Peyer's patch (tissue), 4 donors: ENCODE measurements at regions not wholly inside any gene's neighbourhood (a gene's known extent, or its start where the extent isn't known, plus 50 kb on each side); places are given as distances from the start of the nearest gene placed in this dataset.
"Not testable (repeated sequence)": the region's sequence is repeated elsewhere in the genome, so short reads cannot be mapped to it uniquely, and the experiment has no call there.

ENCODE experiments used
- DNase-seq, 3 donors: peaks; one replicate each; pipeline ENCODE4 v3.0.0-alpha.2; 2017 to 2019
- H3K27ac ChIP-seq, 4 donors: fragments of 200-600 bp; sonication (generic); one replicate each; pipeline ENCODE4 v1.5.1; 2016 to 2019
- H3K27me3 ChIP-seq, 2 donors: fragments of 200-600 bp; sonication (generic); one replicate each; pipeline ENCODE4 v1.5.1; 2019
- H3K36me3 ChIP-seq, 3 donors: fragments of 200-600 bp; sonication (generic); one replicate each; pipeline ENCODE4 v1.5.1; 2016 to 2019
- H3K4me1 ChIP-seq, 4 donors: fragments of 200-600 bp; sonication (generic); one replicate each; pipeline ENCODE4 v1.5.1; 2016 to 2019
- H3K4me3 ChIP-seq, 4 donors: fragments of 200-600 bp; sonication (generic); 1 replicate in 3 of 4; 2 replicates in 1 of 4; pipeline ENCODE4 v1.5.1; 2016 to 2019; ENCODE audit warnings: mild to moderate bottlenecking in 1 of 4
- H3K9me3 ChIP-seq, 4 donors: fragments of 200-600 bp; sonication (generic); one replicate each; pipeline ENCODE4 v1.5.1; 2016 to 2019; ENCODE audit warnings: mild to moderate bottlenecking in 1 of 4
- POLR2A ChIP-seq, 2 donors: fragments of 450-650 bp; IDR thresholded peaks; one replicate each; pipeline ENCODE4 v1.5.1; 2017; ENCODE audit warnings: antibody characterized with exemption in 2 of 2, mild to moderate bottlenecking in 2 of 2, moderate library complexity in 2 of 2
- TF ChIP-seq, protein P1 (sequence below), 6 experiments: fragments of 450-650 bp in 4 of 6; fragments of 200-600 bp in 2 of 6; sonication (generic) in 1 of 6; IDR thresholded peaks; one replicate each; pipeline ENCODE4 v1.5.1; 2017 to 2019; ENCODE audit warnings: antibody characterized with exemption in 6 of 6, mild to moderate bottlenecking in 3 of 6, moderate library complexity in 1 of 6

DNA sequence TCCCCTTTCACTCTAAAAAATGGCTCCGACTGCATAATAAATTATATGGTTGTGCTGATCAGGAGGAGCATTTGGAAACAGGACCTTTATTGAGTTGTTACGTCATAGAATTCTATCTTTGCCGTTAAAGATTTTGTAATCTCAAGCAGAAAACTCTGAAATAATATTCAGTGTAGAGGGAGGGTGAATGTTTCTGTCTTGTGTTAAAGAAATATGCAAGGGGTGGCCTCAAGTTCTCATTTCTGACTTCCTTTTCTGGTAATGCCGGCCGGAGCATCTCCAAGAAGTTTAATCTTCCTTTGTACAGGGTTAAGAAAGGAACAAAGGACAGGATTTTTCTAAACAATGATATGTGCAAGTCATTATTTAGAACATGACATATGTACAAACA, 165.1 kb downstream of the SLC38A4 start:
- H3K9me3 ChIP-seq, result no peaks in the 10 kb centered on the region
- no peaks in the 10 kb centered on the region for H3K27me3 ChIP-seq
- no peaks in the 10 kb centered on the region for H3K36me3 ChIP-seq
- peak overlapping the region in 2 of 4 donors; percentile 9 to 68 for H3K27ac ChIP-seq
- no peak for TF ChIP-seq POLR2A (IDR thresholded peaks at IDR 0.05)
- TF ChIP-seq, protein P1, sequence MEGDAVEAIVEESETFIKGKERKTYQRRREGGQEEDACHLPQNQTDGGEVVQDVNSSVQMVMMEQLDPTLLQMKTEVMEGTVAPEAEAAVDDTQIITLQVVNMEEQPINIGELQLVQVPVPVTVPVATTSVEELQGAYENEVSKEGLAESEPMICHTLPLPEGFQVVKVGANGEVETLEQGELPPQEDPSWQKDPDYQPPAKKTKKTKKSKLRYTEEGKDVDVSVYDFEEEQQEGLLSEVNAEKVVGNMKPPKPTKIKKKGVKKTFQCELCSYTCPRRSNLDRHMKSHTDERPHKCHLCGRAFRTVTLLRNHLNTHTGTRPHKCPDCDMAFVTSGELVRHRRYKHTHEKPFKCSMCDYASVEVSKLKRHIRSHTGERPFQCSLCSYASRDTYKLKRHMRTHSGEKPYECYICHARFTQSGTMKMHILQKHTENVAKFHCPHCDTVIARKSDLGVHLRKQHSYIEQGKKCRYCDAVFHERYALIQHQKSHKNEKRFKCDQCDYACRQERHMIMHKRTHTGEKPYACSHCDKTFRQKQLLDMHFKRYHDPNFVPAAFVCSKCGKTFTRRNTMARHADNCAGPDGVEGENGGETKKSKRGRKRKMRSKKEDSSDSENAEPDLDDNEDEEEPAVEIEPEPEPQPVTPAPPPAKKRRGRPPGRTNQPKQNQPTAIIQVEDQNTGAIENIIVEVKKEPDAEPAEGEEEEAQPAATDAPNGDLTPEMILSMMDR (IDR thresholded peaks at IDR 0.05), result no peak
- H3K4me1 ChIP-seq, result peaks cover 0 to 20% (median 2%) of the 10 kb centered on the region in 4 donors
- H3K4me3 ChIP-seq, result no peak overlapping the region
- no peak for DNase-seq

DNA sequence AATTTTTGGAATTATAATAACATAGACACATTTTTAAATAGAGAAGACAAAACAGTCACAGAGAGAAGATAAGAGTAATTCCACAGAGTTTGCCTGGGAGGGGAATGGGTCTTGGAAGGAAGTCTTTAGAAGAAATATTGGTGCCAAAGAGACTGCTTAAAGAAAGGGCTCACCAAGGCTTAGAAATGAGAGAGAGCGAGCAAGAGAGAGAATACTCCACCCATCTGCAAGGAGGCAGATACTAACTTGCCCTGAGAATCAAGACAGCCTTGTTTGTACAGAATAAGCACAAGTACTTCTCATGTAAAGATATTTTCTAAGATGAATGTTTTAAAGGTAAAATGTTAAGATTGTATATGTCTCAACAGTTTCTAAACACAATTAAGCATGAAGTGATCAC, 165.5 kb downstream of the SLC38A4 start:
- TF ChIP-seq, protein P1 (IDR thresholded peaks at IDR 0.05), result no peak
- TF ChIP-seq POLR2A (IDR thresholded peaks at IDR 0.05), result no peak
- H3K4me1 ChIP-seq, result peaks cover 0 to 20% (median 2%) of the 10 kb centered on the region in 4 donors
- H3K36me3 ChIP-seq, result no peaks in the 10 kb centered on the region
- H3K27ac ChIP-seq, result peak overlapping the region in 3 of 4 donors; percentile 3 to 68 (median 9)
- no peaks in the 10 kb centered on the region for H3K27me3 ChIP-seq
- H3K4me3 ChIP-seq, result no peak overlapping the region
- no peaks in the 10 kb centered on the region for H3K9me3 ChIP-seq
- DNase-seq, result no peak

DNA sequence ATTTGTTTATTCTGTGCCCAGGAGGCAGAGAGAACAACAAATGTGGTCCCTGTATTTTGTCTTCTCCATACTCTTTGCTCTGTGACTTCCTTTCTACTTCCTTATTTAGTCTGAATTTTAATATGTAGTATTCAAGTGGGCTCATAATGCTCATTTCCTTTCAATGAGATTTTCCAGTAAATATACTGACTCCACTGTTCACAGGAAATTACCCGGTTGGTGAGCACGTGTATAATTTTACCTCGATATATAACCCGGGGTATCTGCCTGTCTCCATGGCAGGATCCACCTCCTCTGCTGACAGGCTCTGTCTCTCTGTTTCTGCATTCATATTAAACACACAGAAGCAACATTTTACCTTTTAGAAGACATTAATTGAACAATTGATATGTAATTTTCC, 166.0 kb downstream of the SLC38A4 start:
- Histone ChIP-seq H3K27me3 (no peaks in the 10 kb centered on the region), H3K4me1 (peaks cover 0 to 20% (median 2%) of the 10 kb centered on the region in 4 donors), H3K4me3 (no peak overlapping the region), H3K9me3 (no peaks in the 10 kb centered on the region), H3K27ac (peak overlapping the region in 2 of 4 donors; percentile 3 to 68), H3K36me3 (no peaks in the 10 kb centered on the region)
- TF ChIP-seq POLR2A (IDR thresholded peaks at IDR 0.05), result no peak
- TF ChIP-seq, protein P1 (IDR thresholded peaks at IDR 0.05), result no peak
- DNase-seq, result no peak

DNA sequence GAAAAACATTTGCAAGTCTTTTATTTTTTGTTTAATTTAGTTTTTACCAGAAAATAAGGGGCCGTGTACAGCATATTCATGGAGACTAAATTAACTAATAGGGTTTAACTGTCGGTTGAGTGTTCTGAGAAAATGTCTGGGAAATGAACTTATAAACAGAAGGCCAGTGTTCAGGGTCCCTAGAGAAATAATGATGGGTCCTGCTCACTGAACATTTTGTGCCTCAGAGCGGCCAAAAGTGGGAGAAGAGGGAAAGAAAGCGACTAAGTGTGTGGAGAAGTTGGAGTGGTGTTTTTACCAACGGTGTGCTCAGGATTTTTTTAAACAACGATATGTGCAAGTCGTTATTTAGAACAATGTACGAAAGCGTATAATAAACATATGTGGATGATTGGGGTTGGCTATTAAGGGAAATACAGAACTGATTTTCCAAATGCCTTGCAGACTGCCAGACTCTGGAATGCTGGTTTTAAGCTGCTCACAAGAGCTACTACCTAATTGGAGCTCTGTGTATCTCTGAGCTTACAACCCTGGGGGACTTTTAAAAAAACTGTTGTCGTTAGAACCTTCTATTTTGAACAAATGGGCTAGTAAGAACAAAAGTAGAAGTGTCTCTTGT, 166.7 kb downstream of the SLC38A4 start:
- H3K27ac ChIP-seq, result peak overlapping the region in 3 of 4 donors; percentile 3 to 68 (median 14)
- H3K27me3 ChIP-seq, result no peaks in the 10 kb centered on the region
- no peak overlapping the region for H3K4me3 ChIP-seq
- H3K4me1 ChIP-seq, result peaks cover 0 to 20% (median 2%) of the 10 kb centered on the region in 4 donors
- H3K36me3 ChIP-seq, result no peaks in the 10 kb centered on the region
- DNase-seq, result no peak
- TF ChIP-seq, protein P1 (IDR thresholded peaks at IDR 0.05), result no peak
- no peak for TF ChIP-seq POLR2A (IDR thresholded peaks at IDR 0.05)
- no peaks in the 10 kb centered on the region for H3K9me3 ChIP-seq

DNA sequence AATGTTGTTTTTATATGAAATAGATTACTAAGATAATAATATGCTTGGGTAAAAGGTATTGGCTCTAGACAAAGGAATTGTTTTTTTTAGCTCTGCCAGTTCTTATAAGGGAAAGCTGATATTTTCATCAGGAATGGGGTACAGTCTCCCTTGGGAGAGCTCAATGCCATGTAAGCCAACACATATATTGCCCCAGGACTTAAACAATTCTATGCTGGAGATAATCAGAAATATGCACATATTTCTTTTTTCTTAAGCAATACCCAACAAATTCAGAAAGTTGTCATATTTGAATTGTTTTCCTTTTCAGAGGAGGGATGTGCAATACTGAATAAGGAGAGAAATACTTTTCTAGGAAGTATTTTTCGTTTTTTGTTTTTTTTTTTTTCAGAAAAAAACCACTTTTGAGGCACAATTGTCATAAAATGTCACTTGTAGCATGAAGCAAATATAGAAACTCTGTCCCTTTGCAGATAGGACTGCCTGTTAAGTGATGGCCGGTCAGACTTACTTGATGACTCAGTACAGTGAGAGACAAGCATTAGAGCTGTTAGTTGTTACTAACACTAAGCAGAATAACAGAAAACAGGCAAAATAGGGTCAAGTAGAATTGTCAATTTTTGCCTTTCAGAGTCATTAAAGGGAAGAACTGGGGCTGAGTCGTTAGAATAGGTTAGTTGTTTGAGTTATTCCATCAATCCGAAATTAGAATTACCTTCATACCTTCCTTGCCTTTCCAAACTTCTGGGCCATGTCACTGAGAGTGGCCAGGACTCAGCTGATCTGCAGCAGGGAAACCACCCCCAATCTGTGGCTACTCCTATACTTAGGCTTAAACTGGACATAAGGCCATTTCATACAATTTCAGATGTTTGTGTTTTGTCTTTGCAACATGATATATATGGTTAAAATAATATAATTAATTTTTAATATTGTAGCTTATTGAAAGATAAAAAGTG, 168.1 kb downstream of the SLC38A4 start:
- Histone ChIP-seq H3K27me3 (no peaks in the 10 kb centered on the region), H3K36me3 (no peaks in the 10 kb centered on the region), H3K4me1 (peaks cover 0 to 20% (median 2%) of the 10 kb centered on the region in 4 donors), H3K4me3 (no peak overlapping the region), H3K9me3 (no peaks in the 10 kb centered on the region), H3K27ac (no peak overlapping the region)
- no peak for DNase-seq
- TF ChIP-seq, protein P1 (IDR thresholded peaks at IDR 0.05), result no peak
- TF ChIP-seq POLR2A (IDR thresholded peaks at IDR 0.05), result no peak

DNA sequence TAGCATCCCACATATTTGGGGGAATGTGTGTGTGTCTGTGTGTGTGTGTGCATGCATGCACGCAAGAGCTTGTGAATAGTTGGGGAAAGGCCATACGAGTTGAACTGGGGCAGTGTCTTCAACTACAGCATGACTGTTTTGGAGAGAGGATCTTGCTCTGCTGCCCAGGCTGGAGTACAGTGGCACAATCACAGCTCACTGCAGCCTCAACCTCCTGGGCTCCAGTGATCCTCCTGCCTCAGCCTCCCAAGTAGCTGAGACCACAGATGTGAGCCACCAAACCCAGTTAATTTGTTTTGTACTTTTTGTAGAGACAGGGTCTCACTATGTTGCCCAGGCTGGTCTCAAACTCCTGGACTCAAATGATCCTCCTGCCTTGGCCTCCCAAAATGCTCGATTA, 169.8 kb downstream of the SLC38A4 start:
- DNase-seq, H3K4me3 ChIP-seq, H3K27me3 ChIP-seq, H3K9me3 ChIP-seq, H3K36me3 ChIP-seq, H3K27ac ChIP-seq: not testable (repeated sequence)
- peaks cover 0 to 17% (median 2%) of the 10 kb centered on the region in 4 donors for H3K4me1 ChIP-seq
